ENCODE measurements at regions not wholly inside any gene's neighbourhood (a gene's known extent, or its start where the extent isn't known, plus 50 kb on each side); places are given as distances from the start of the nearest gene placed in this dataset.

DNA sequence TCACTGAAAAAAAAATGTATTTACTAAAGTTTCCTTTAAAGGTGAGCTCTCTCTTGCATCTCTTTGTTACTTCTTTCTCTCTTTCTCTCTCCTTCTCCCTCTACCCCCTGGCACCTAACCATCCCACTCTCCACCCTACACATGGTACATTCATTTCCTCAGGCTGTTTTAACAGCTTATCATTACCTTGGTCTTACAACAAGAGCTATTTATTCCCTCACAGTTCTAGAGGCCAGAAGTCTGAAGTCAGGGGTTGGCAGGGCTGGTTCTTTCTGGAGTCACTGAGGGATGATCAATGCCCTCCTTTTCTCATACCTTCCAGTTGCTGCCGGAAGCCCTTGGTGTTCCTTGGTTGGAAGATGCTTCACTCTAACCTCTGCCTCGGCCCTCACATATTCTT lies 91.1 kb upstream of the DSCAM start:
- no peaks in the 10 kb centered on the region for H3K36me3 ChIP-seq
- no peaks in the 10 kb centered on the region for H3K27me3 ChIP-seq
- H3K4me1 ChIP-seq, result no peaks in the 10 kb centered on the region
- H3K9me3 ChIP-seq, result no peaks in the 10 kb centered on the region
- no peak overlapping the region for H3K27ac ChIP-seq
- intact Hi-C loops (cut with DNase I), result no loop called here
- no peak for ATAC-seq
- 60% methylated on average over 1 of the region's 2 CpGs for WGBS (ENCODE audit: insufficient coverage, low coverage, low lambda C conversion rate, missing lambda C conversion rate)
- DNase-seq, result no peak
- no peak overlapping the region for H3K4me3 ChIP-seq
- TF ChIP-seq, protein P1, sequence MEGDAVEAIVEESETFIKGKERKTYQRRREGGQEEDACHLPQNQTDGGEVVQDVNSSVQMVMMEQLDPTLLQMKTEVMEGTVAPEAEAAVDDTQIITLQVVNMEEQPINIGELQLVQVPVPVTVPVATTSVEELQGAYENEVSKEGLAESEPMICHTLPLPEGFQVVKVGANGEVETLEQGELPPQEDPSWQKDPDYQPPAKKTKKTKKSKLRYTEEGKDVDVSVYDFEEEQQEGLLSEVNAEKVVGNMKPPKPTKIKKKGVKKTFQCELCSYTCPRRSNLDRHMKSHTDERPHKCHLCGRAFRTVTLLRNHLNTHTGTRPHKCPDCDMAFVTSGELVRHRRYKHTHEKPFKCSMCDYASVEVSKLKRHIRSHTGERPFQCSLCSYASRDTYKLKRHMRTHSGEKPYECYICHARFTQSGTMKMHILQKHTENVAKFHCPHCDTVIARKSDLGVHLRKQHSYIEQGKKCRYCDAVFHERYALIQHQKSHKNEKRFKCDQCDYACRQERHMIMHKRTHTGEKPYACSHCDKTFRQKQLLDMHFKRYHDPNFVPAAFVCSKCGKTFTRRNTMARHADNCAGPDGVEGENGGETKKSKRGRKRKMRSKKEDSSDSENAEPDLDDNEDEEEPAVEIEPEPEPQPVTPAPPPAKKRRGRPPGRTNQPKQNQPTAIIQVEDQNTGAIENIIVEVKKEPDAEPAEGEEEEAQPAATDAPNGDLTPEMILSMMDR (IDR thresholded peaks at IDR 0.05), result no peak

DNA sequence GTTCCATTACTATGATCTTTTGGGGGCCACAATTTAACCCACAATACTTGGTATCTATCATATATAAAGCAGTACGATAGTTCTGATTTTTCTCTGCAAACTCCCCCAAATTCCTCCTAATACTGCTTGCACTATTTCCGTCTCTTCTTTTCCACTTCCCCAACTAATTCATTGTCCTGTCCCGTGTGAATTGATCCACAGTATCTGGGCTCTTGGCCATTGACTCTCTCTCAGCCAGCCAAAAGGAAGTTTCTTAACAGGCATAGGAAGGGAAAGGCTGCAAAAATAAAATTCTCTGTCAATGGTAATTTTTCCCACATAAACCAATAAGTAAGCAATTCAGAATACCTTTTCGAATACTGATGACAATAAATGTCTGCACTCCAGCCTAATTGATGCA lies 91.7 kb upstream of the DSCAM start:
- ATAC-seq (no peak), DNase-seq (no peak)
- H3K4me3 ChIP-seq, result no peak overlapping the region
- H3K9me3 ChIP-seq, result no peaks in the 10 kb centered on the region
- no peak overlapping the region for H3K27ac ChIP-seq
- H3K36me3 ChIP-seq, result no peaks in the 10 kb centered on the region
- no peak for TF ChIP-seq POLR2A (IDR thresholded peaks at IDR 0.05)
- TF ChIP-seq, protein P1 (IDR thresholded peaks at IDR 0.05), result no peak
- no peaks in the 10 kb centered on the region for H3K27me3 ChIP-seq
- WGBS (ENCODE audit: insufficient coverage, low coverage, low lambda C conversion rate, missing lambda C conversion rate), result 54% methylated on average over 4 of the region's 4 CpGs
- H3K4me1 ChIP-seq, result no peaks in the 10 kb centered on the region
- intact Hi-C loops (cut with DNase I), result no loop called here

DNA sequence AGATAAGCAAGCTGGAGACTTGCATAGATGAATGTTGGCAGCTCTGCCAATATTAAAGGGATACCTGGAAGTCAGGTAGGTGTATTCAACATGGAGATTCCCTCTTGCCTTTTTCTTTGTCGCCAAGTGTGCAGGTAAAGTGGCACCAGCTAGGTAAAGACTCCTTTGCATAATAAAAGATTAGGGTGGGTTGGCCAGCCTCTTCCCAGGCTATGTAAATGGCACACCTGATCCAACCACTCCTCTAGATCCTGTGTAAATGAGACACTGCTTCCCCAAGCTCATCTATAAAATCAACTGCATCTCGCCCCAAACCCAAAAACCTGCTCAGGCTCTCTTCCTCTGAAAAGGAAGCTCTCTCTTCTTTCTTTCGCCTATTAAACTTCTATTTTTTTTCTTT lies 100.8 kb upstream of the DSCAM start:
- Histone ChIP-seq H3K9me3 (no peaks in the 10 kb centered on the region), H3K4me1 (no peaks in the 10 kb centered on the region), H3K36me3 (no peaks in the 10 kb centered on the region), H3K27ac (no peak overlapping the region), H3K27me3 (no peaks in the 10 kb centered on the region), H3K4me3 (no peak overlapping the region)
- intact Hi-C loops (cut with DNase I), result no loop called here
- TF ChIP-seq POLR2A (IDR thresholded peaks at IDR 0.05), result no peak
- TF ChIP-seq, protein P1 (IDR thresholded peaks at IDR 0.05), result no peak
- ATAC-seq (no peak), DNase-seq (no peak)
- 63% methylated on average over 3 of the region's 3 CpGs for WGBS (ENCODE audit: insufficient coverage, low coverage, low lambda C conversion rate, missing lambda C conversion rate)

DNA sequence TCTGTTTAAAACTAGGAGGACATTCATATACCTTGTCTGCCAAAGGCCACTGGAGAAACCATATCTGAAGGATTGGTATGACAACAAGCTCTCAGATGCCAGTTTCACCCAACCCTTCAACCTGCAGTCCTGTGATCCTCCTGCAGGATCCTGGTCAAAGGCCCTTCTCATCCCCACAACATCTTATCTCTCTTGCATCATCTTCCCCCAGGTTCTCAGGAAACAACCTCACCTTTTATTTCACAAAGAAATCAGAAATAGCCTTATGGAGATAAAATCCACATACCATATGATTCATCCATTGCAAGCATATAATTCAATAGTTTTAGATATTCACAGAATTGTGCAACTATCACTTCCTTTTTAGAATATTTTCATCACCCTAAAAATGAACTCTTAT lies 104.0 kb upstream of the DSCAM start:
- no peaks in the 10 kb centered on the region for H3K9me3 ChIP-seq
- TF ChIP-seq, protein P1 (IDR thresholded peaks at IDR 0.05), result no peak
- TF ChIP-seq POLR2A (IDR thresholded peaks at IDR 0.05), result no peak
- intact Hi-C loops (cut with DNase I), result no loop called here
- no peaks in the 10 kb centered on the region for H3K36me3 ChIP-seq
- DNase-seq (no peak), ATAC-seq (no peak)
- no peak overlapping the region for H3K4me3 ChIP-seq
- H3K27me3 ChIP-seq, result no peaks in the 10 kb centered on the region
- H3K4me1 ChIP-seq, result no peaks in the 10 kb centered on the region
- no peak overlapping the region for H3K27ac ChIP-seq

DNA sequence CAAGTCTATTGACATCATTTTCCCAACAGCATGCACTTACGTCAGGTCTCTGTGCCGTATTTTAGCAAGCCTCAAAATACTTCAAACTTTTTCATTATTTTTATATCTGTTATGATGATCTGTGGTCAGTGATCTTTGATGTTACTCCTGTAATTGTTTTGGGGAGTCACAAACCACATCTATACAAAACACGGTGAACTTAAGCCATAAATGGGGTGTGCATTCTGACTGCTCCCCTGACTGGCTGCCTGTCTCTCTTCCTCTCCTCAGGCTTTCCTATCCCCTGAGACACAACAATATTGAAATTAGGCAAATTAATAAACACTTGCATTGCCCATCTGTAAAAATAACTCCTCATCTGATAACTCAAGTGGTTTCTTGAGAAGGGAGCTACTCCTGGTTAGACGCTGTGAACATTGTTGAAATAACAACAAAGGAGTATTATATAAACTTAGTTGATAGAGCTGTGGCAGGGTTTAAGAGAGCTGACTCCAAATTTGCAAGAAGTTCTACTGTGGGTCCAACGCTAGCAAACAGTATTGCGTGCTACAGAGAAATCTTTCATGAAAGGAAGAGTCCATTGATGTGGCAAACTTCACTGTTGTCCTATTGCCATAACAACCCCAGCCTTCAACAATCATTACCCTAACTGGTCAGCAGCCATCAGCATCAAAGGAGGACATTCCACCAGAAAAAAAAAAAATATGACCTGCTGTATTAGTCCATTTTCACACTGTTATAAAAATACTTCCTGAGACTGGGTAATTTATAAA lies 105.8 kb upstream of the DSCAM start:
- no peak overlapping the region for H3K4me3 ChIP-seq
- no peaks in the 10 kb centered on the region for H3K36me3 ChIP-seq
- 54% methylated on average over 6 of the region's 6 CpGs for WGBS (ENCODE audit: insufficient coverage, low coverage, low lambda C conversion rate, missing lambda C conversion rate)
- no peaks in the 10 kb centered on the region for H3K4me1 ChIP-seq
- no peak for DNase-seq
- no peak for TF ChIP-seq POLR2A (IDR thresholded peaks at IDR 0.05)
- TF ChIP-seq, protein P1 (IDR thresholded peaks at IDR 0.05), result no peak
- no peak for ATAC-seq
- intact Hi-C loops (cut with DNase I), result no loop called here
- H3K27ac ChIP-seq, result no peak overlapping the region
- no peaks in the 10 kb centered on the region for H3K9me3 ChIP-seq
- no peaks in the 10 kb centered on the region for H3K27me3 ChIP-seq
